A549 (cell line): ENCODE measurements at regions not wholly inside any gene's neighbourhood (a gene's known extent, or its start where the extent isn't known, plus 50 kb on each side); places are given as distances from the start of the nearest gene placed in this dataset.

Experiments used
- ATAC-seq, 2 experiments: fragments of 200-7000 bp in 1 of 2; fragments of >200 bp in 1 of 2; cut with Nextera tagmentation in 1 of 2; cut with Tn5 transposase in 1 of 2; 3 replicates each; pipeline versions ENCODE4 v1.8.0 to v1.9.1; 2018 to 2020; ENCODE audit warnings: mild to moderate bottlenecking in 1 of 2, moderate library complexity in 1 of 2
- CTCF ChIA-PET: fragments of 300-600 bp; sonication (Branson Sonifier 250); formaldehyde crosslinking; extraction: SDS; loops from one replicate; lab custom pipeline; 2021; ENCODE audit warnings: antibody characterized with exemption, inconsistent platforms; lab: Yijun Ruan, JAX
- POLR2A ChIA-PET: fragments of 350-600 bp; formaldehyde crosslinking; extraction: SDS; loops from one replicate; lab custom pipeline; 2021; ENCODE audit warnings: antibody characterized with exemption, inconsistent platforms; lab: Yijun Ruan, JAX
- DNase-seq, 2 experiments: peaks; one replicate each; pipeline versions ENCODE4 v3.0.0 to v3.0.0-alpha.2; 2011 to 2016; ENCODE audit warnings: low read depth in 1 of 2, low spot score in 1 of 2
- FAIRE-seq: peaks from 2 replicates; lab custom pipeline; 2011; peaks lifted over from hg19 to GRCh38; lab: Jason Lieb, UNC
- H3K27ac ChIP-seq, 2 experiments: fragments of >200 bp; sonication (Bioruptor Twin); formaldehyde crosslinking; 3 replicates each; pipeline ENCODE4 v1.5.1; 2016 to 2017
- H3K4me1 ChIP-seq: fragments of >200 bp; sonication (Bioruptor Twin); formaldehyde crosslinking; 3 replicates; pipeline ENCODE4 v1.6.1; 2016
- H3K4me2 ChIP-seq: fragments of >200 bp; sonication (Bioruptor Twin); formaldehyde crosslinking; 3 replicates; pipeline ENCODE4 v1.6.1; 2016
- H3K4me3 ChIP-seq: fragments of >200 bp; sonication (Bioruptor Twin); formaldehyde crosslinking; 3 replicates; pipeline ENCODE4 v1.5.1; 2016
- H3K9me3 ChIP-seq: fragments of >200 bp; sonication (Bioruptor Twin); formaldehyde crosslinking; 3 replicates; pipeline ENCODE4 v1.6.1; 2016
- BHLHE40 ChIP-seq: IDR thresholded peaks from 2 replicates; pipeline ENCODE4 v1.6.1; 2012; ENCODE audit warnings: low read depth, low read length, inconsistent platforms
- E2F6 ChIP-seq: IDR thresholded peaks from 2 replicates; pipeline ENCODE4 v1.6.1; 2012; ENCODE audit warnings: low read depth, borderline replicate concordance
- EHF ChIP-seq: fragments of 250-450 bp; sonication (Bioruptor Pico); IDR thresholded peaks from 2 replicates; pipeline ENCODE4 v1.5.0; 2020; ENCODE audit warnings: mild to moderate bottlenecking
- EHMT2 ChIP-seq: fragments of 200-600 bp; sonication (generic); IDR thresholded peaks from 2 replicates; pipeline ENCODE4 v1.6.1; 2016; ENCODE audit warnings: antibody characterized with exemption, low read depth, mild to moderate bottlenecking, moderate library complexity
- ELK1 ChIP-seq: fragments of 150-350 bp; IDR thresholded peaks from 2 replicates; pipeline ENCODE4 v1.6.1; 2014; ENCODE audit warnings: low read depth, mild to moderate bottlenecking, low read length
- ESRRA ChIP-seq: fragments of 150-350 bp; IDR thresholded peaks from 2 replicates; pipeline ENCODE4 v1.6.1; 2014; ENCODE audit warnings: mild to moderate bottlenecking, low read length, borderline replicate concordance
- FOXS1 ChIP-seq: fragments of 250-450 bp; sonication (Bioruptor Pico); IDR thresholded peaks from 2 replicates; pipeline ENCODE4 v1.5.0; 2020; ENCODE audit warnings: mild to moderate bottlenecking, moderate library complexity
- HEYL ChIP-seq: fragments of 250-450 bp; sonication (Bioruptor Pico); IDR thresholded peaks from 2 replicates; pipeline ENCODE4 v1.8.0; 2021; ENCODE audit warnings: mild to moderate bottlenecking, moderate library complexity
- HMGXB4 ChIP-seq: fragments of 250-450 bp; sonication (Bioruptor Pico); IDR thresholded peaks from 2 replicates; pipeline ENCODE4 v1.5.0; 2021; ENCODE audit warnings: mild to moderate bottlenecking, moderate library complexity, borderline replicate concordance
- HOXA7 ChIP-seq: fragments of 250-450 bp; sonication (Bioruptor Pico); IDR thresholded peaks from 2 replicates; pipeline ENCODE4 v1.5.0; 2020; ENCODE audit warnings: mild to moderate bottlenecking, moderate library complexity
- HOXB13 ChIP-seq: fragments of 250-450 bp; sonication (Bioruptor Pico); IDR thresholded peaks from 2 replicates; pipeline ENCODE4 v1.5.0; 2020; ENCODE audit warnings: low read depth, mild to moderate bottlenecking, moderate library complexity
- HOXB5 ChIP-seq: fragments of 250-450 bp; sonication (Bioruptor Pico); IDR thresholded peaks from 2 replicates; pipeline ENCODE4 v1.5.0; 2020; ENCODE audit warnings: mild to moderate bottlenecking, moderate library complexity
- JUN ChIP-seq, 2 experiments: fragments of >200 bp; sonication (Bioruptor Twin); formaldehyde crosslinking; IDR thresholded peaks; 2 replicates in 1 of 2; 3 replicates in 1 of 2; pipeline ENCODE4 v1.6.1; 2016 to 2017
- JUNB ChIP-seq: fragments of >200 bp; sonication (Bioruptor Twin); formaldehyde crosslinking; IDR thresholded peaks from 2 replicates; pipeline ENCODE4 v1.6.1; 2016
- KDM1A ChIP-seq: fragments of 200-600 bp; sonication (generic); IDR thresholded peaks from 2 replicates; pipeline ENCODE4 v1.6.1; 2016; ENCODE audit warnings: low read depth, mild to moderate bottlenecking
- NFE2L2 ChIP-seq: fragments of 150-350 bp; conservative IDR thresholded peaks from 2 replicates; pipeline ENCODE4 v1.6.1; 2014; ENCODE audit warnings: low read length
- NR3C1 ChIP-seq: fragments of >200 bp; sonication (Bioruptor Twin); formaldehyde crosslinking; IDR thresholded peaks from 3 replicates; pipeline ENCODE4 v1.6.1; 2017
- PBX3 ChIP-seq: IDR thresholded peaks from 2 replicates; pipeline ENCODE4 v1.6.1; 2012
- POLR2AphosphoS2 ChIP-seq: conservative IDR thresholded peaks from 2 replicates; pipeline ENCODE4 v1.6.1; 2012; ENCODE audit warnings: low read length, improper control_type of control experiment, inconsistent platforms
- RARB ChIP-seq: fragments of 250-450 bp; sonication (Bioruptor Pico); IDR thresholded peaks from 2 replicates; pipeline ENCODE4 v1.8.0; 2021; ENCODE audit warnings: mild to moderate bottlenecking, moderate library complexity
- RNF2 ChIP-seq: fragments of 200-600 bp; sonication (generic); IDR thresholded peaks from 2 replicates; pipeline ENCODE4 v1.6.1; 2016; ENCODE audit warnings: low read depth, mild to moderate bottlenecking, antibody characterized with exemption, moderate library complexity, borderline replicate concordance
- SMC3 ChIP-seq: fragments of >200 bp; sonication (Bioruptor Twin); formaldehyde crosslinking; IDR thresholded peaks from 3 replicates; pipeline ENCODE4 v1.6.1; 2018; ENCODE audit warnings: inconsistent platforms
- SREBF2 ChIP-seq: fragments of 450-650 bp; IDR thresholded peaks from 2 replicates; pipeline ENCODE4 v1.6.1; 2014; ENCODE audit warnings: mild to moderate bottlenecking, moderate library complexity
- ZFP36 ChIP-seq: fragments of 450-650 bp; IDR thresholded peaks from 2 replicates; pipeline ENCODE4 v1.6.1; 2014; ENCODE audit warnings: borderline replicate concordance; ENCODE audit not compliant: partially characterized antibody
- ZNF302 ChIP-seq: fragments of 250-450 bp; sonication (Bioruptor Pico); IDR thresholded peaks from 2 replicates; pipeline ENCODE4 v1.9.0; 2021; ENCODE audit warnings: inconsistent platforms, mild to moderate bottlenecking, moderate library complexity
- ZSCAN20 ChIP-seq: fragments of 250-450 bp; sonication (Bioruptor Pico); IDR thresholded peaks from 2 replicates; pipeline ENCODE4 v1.8.0; 2022; ENCODE audit warnings: mild to moderate bottlenecking, moderate library complexity
- WGBS: methylation state at CpG from one replicate; pipeline ENCODE4 v1.1.6; 2017; ENCODE audit errors: missing lambda C conversion rate; 5-methylcytosine and 5-hydroxymethylcytosine counted together
- TF ChIP-seq, protein P1 (sequence below): fragments of 450-650 bp; IDR thresholded peaks from 2 replicates; pipeline ENCODE4 v1.6.1; 2014; ENCODE audit warnings: antibody characterized with exemption

DNA sequence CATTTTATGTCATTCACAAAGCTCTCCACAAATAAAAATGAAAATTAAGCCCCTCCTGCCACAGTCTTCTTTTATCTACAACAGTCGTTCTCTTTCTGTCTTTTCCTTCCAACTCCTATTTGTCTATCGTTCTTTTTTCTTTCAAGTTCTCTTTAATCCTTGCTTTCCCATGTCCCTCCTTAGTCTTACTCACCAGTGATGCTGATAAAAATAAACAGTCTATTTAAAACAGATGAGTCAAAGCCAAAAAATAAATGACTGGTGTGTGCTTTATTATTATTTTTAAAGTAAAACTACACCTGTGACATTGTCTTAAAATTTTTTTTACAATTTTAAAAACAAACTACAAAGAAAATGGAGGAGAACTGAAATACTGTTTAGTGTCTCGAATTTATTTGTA, 137.1 kb upstream of the TMEM161B start:
- Histone ChIP-seq H3K4me1 (no peaks in the 10 kb centered on the region), H3K4me3 (no peak overlapping the region), H3K27ac (no peak overlapping the region), H3K4me2 (no peak overlapping the region), H3K9me3 (no peaks in the 10 kb centered on the region)
- FAIRE-seq (no peak), ATAC-seq (no peak), DNase-seq (no peak)
- TF ChIP-seq RARB (CRISPR knock-in tag) (no peak), ELK1 (no peak), BHLHE40 (no peak), EHMT2 (no peak), KDM1A (no peak), HOXA7 (CRISPR knock-in tag) (no peak), JUNB (no peak), ZNF302 (CRISPR knock-in tag) (no peak), ZFP36 (no peak), SREBF2 (no peak), PBX3 (no peak), ESRRA (no peak), ZSCAN20 (CRISPR knock-in tag) (no peak), HMGXB4 (no peak), E2F6 (no peak)
- TF ChIP-seq, protein P1, sequence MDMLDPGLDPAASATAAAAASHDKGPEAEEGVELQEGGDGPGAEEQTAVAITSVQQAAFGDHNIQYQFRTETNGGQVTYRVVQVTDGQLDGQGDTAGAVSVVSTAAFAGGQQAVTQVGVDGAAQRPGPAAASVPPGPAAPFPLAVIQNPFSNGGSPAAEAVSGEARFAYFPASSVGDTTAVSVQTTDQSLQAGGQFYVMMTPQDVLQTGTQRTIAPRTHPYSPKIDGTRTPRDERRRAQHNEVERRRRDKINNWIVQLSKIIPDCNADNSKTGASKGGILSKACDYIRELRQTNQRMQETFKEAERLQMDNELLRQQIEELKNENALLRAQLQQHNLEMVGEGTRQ, result no peak
- POLR2A ChIA-PET, result no interaction called here
- WGBS, result 13% methylated on average over 3 of the region's 3 CpGs
- CTCF ChIA-PET, result no interaction called here

DNA sequence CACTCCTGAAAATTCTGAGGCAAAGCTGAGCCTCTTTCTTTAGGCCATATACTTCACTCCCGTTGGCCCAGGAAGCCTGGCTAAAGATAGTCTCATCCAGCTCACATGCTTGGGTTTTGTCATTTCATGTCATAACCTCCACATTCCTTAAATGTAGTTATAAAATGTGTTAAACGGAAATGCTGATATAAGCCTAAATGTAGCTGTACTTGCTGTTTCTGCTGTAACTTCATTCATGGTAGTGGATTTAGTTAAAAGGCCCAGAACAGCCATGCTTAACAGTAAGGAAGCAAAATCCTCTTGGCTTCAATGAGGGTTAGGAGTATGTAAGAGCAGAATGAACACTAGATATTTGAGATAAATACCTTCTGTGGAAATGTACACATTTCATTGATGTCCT, 135.8 kb upstream of the TMEM161B start:
- ChIA-PET CTCF (no interaction called here), POLR2A (no interaction called here)
- Histone ChIP-seq H3K4me2 (no peak overlapping the region), H3K9me3 (no peaks in the 10 kb centered on the region), H3K27ac (no peak overlapping the region), H3K4me1 (no peaks in the 10 kb centered on the region), H3K4me3 (no peak overlapping the region)
- ATAC-seq, result no peak
- no peak for FAIRE-seq
- WGBS, result 55% methylated on average over 2 of the region's 2 CpGs
- no peak for DNase-seq
- TF ChIP-seq RNF2, result no peak
- no peak for TF ChIP-seq KDM1A
- no peak for TF ChIP-seq HOXB13 (CRISPR knock-in tag)

GRCh38 chr5:88401686-88402085, 133.0 kb upstream of the TMEM161B start:
- ChIA-PET CTCF (no interaction called here), POLR2A (no interaction called here)
- no peak for DNase-seq
- FAIRE-seq, result no peak
- ATAC-seq, result no peak
- Histone ChIP-seq H3K4me3 (no peak overlapping the region), H3K4me2 (no peak overlapping the region), H3K4me1 (no peaks in the 10 kb centered on the region), H3K9me3 (no peaks in the 10 kb centered on the region), H3K27ac (no peak overlapping the region)
- WGBS, result 45% methylated on average over 4 of the region's 4 CpGs
- TF ChIP-seq POLR2AphosphoS2 (no peak), NR3C1 (no peak), SMC3 (no peak), EHF (CRISPR knock-in tag) (no peak), HOXB5 (CRISPR knock-in tag) (no peak), HEYL (CRISPR knock-in tag) (no peak), FOXS1 (CRISPR knock-in tag) (no peak), RARB (CRISPR knock-in tag) (no peak), JUN (IDR thresholded peaks at IDR 0.05) (no peak), SREBF2 (no peak), ZFP36 (no peak), NFE2L2 (no peak)
